NCI-H1417 (cell line): ENCODE measurements at regions not wholly inside any gene's neighbourhood (a gene's known extent, or its start where the extent isn't known, plus 50 kb on each side); places are given as distances from the start of the nearest gene placed in this dataset.

Experiments used
- DNase-seq, 3 experiments: peaks; one replicate each; lab custom pipeline; 2025; lab: John Stamatoyannopoulos, UW

DNA sequence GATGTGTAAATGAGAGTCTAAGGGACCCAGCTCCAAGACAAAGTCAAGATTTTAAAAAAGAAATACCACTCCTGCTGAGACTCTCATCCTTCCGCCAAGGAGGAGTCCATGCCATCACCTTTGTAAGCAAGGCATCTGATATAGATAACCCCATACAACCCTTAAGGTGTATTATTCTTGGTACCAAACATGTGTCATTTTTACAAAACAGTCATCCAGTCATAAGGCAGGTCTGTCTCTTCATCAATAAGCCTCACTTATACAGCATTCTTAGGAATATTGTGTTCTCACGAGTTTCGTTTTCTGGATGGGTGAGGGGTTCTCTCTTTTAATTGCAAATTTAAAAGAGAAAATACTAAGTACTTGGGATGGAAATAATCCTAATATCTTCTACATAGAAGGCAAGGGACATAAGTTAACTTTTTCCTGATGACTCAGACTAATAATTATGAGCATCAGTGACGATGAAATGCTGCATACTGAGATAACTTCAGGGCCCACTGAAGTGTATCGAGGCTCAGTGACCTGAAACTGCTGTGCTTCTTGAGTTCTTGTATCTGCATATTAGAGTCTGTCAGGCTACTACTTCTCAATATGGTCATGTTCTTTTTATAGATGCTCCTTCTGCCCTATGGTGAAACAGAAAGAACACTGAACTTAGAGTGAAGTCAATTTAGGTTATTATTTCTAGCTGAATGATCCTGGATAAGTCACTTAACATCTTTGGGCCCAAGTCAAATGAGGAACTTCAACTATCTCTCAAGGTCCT, 166.6 kb downstream of the KLF12 start:
- DNase-seq: no peak

DNA sequence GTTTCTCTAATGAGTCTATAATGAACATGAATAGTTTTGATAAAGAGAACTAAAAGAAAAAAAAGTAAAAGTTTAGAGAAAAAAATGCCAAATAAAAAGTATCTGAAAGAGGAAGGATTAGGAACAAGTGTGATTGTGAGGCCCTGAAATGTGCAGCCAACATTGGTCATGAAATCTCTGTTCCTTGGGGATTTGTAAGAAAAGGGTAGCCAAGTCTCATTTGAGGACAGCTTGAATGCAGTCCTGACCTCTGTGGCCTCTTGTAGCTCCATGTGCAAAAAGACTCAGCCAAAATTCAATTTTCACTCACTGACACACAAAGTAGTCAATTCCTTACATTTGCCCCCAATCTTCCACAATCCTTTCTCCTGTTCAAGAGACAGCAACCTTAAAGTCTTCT, 167.9 kb downstream of the KLF12 start:
- no peak for DNase-seq

DNA sequence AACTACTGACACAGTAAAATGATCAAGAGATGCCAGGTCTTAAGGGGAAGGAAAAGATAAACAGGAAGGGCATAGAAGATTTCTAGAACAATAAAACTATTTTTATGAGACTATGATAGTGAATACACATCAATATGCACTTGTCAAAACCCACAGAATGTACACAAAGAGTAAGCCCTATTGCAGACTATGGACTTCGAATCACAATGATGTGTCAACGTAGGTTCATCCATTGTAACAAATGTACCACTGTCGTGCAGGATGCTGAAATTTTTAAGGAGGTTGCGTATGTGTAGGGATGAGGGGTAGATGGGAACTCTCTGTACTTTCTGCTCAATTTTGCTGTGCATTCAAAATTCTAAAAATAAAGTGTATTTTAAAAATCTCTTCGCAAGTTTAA, 171.9 kb downstream of the KLF12 start:
- no peak for DNase-seq

GRCh38 chr13:73961181-73961580, 173.0 kb downstream of the KLF12 start:
- DNase-seq: no peak

GRCh38 chr13:73960474-73960873, 173.7 kb downstream of the KLF12 start:
- no peak for DNase-seq

DNA sequence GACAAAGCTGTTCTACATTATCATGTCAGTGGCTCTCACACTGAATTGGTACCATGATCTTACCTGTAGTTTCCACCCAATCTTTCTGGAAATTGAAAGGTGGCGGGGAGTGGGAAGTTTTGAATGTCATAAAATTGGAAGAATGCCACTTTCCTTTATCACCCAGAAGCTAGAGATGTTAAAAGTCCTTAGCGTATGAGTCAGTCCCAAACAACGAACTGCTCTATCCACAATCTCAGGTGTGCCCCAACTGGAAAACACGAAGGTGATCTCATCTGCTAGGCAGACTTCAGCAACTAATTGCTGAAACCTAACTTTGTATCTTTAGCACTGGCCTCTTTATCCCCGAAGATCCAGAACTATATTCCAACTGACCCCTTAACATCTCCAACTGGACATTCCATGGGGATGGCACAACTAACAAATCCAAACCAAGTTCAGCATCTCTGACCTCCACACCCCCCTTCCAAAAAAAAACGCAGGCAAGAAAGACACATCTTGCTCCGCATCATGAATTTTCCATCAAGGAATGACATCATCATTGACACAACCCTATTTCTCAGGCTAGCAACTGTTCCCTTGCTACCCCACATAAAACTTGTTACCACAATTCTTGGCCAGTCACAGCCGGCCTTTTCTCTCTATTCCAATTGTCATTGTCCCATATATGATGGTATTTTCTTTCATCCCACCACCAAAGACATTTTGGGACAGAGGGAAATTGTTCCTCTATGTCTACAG, 175.4 kb downstream of the KLF12 start:
- no peak for DNase-seq

- DNase-seq: no peak
Observed at GRCh38 chr13:73957889-73958288, 176.3 kb downstream of the KLF12 start.

GRCh38 chr13:73956795-73957408, 177.3 kb downstream of the KLF12 start:
- no peak for DNase-seq

- no peak for DNase-seq
Observed at GRCh38 chr13:73955977-73956500, 178.2 kb downstream of the KLF12 start.

DNA sequence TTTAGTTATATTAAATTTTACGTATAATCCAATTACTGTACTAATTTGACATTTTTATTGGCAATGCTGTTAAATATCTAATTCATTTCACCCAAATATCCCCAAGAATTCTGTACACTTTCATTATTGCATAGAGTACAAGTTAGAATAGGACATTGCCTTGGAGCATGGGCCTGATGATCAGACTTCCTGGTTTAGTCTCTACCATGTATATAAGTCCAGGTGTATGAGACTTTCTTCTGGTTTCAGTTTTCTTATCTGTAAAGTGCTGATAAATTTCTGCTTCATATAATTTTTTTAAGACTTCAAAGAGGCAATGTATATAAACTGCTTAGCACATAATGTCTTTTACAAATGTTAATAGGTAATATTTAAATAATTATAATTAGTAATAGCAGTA, 179.4 kb downstream of the KLF12 start:
- no peak for DNase-seq

- no peak for DNase-seq
Observed at GRCh38 chr13:73952648-73953047, 181.6 kb downstream of the KLF12 start.

GRCh38 chr13:73948848-73949529, 185.2 kb downstream of the KLF12 start:
- DNase-seq: no peak

DNA sequence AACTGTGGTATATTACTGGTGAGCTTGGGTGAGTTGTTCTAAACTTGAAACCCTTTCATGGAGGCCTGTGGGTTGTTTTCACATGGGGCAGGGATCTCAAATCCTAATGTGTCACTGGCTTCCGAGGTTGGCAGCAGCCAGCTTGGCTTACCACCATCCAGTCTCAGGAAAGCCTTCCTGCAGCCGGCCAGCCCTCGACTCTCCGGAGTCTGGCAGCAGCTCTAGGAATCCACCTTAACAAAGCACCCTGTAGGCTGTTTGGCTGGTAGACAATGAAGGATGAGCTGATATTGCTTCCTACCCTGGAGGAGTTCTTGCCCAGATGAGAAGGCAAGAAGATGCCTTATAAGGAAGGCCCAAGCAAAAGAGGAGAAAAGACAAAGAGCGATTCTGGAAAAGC, 188.3 kb downstream of the KLF12 start:
- DNase-seq: no peak

DNA sequence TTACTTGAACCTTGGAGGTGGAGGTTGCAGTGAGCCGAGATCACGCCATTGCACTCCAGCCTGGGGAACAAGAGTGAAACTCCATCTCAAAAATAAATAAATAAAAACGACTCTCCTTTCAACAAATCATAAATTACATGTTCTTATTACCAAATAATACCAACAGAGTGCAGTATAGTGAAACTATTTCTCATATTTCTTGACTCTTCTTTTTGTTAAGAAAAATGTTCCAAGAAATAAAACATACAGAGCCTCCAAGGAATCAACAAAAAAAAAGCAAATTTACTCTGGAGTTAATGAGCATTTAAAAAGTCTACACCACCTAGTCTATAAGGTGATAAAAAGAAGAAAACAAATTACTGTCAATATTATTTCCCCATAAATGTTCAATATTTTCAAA, 188.8 kb downstream of the KLF12 start:
- DNase-seq: no peak

GRCh38 chr13:73943965-73944233, 190.3 kb downstream of the KLF12 start:
- no peak for DNase-seq

- DNase-seq: peak in 2 of 3 experiments; percentile 41 to 79
Observed at GRCh38 chr13:73943137-73943964, 190.9 kb downstream of the KLF12 start.

DNA sequence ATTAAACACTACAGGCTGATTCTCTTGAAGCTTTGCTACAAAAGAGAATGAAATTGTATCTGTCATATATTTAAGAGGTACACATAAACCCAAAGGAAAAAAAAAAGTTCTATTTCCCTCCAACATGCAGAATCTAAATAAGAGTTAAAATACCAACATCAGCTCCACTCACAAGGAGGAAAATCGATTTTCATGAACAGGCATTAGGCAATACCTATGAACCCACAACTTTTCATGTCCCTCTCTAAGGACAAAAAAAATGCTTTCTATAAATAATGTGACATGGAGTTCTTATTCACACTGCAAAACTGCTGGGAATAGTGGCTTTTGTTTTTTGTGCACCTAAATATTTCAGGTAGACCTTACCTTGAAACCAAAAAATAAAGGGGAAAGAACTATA, 192.5 kb downstream of the KLF12 start:
- DNase-seq: no peak

- peak in 1 of 3 experiments; percentile 93 for DNase-seq
Observed at GRCh38 chr13:73940098-73940497, 194.1 kb downstream of the KLF12 start.

DNA sequence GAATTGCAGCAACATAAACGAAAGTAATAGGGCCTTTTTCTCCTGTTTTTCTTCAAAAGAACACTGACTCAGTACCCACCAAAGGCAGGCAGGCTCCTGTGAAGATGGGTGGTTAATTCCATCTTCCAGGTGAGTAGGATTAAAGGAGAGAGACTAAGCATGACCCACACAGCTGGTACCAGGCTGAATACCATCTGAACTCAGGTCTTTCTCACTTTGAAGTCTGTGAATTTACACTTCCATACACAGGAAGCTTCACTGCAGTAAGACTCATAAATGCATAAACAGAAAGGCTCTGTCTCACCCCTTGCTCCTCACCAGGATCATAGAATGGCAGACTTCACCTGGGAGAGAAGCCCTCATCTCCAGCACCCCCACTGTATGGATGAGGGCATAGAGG, 194.6 kb downstream of the KLF12 start:
- no peak for DNase-seq

DNA sequence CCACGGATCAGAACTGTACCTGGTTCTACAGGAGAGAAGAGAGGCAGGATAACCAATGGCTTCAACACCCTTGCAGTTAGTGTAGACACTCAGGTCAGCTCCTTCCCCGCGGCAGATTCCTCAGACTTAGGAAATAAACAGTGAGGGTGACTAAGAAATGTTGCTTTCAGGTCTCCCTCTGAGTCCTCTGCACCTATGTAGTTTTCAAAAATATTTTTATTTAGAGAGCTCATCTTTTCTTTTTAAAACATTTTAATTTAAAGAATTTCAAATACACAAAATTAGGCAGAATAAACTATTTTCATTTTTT, 195.2 kb downstream of the KLF12 start:
- DNase-seq: no peak

DNA sequence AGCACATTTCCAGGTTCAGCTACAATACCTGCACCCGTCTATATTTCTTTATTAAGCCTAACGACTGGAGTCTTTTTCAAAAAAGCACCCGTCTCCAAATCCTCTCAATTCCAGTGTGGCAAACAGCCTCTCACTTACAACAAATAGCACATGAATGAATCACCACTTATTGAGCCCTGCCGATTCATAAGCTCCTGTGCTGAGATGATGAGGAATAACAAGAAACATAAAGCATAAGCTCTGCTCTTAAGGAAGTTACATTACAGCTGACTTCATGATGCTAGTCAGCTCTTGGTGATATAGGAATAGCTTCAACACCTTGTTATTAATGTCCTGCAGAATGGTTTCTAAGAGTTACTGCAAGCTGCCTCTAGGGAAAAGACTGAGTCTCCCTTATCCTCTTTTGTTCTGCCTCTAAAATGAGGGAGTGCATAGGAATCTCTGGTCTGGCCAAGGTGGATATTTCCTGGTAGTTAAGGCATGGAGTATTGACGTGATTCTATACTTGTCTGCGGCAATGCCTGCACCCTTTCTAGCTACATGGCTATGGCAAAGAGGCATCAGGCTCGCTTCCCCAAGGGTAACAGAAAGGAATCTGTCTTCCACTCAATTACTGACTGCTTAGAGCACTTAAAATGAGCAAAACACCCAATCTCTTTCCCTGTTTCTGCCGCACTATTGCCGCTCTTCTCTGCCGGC, 195.7 kb downstream of the KLF12 start:
- DNase-seq: peak in 2 of 3 experiments; percentile 15 to 56
